NCI-H187 treated with DMSO at 0.1 percent for 48 hours (cell line): ENCODE measurements at regions not wholly inside any gene's neighbourhood (a gene's known extent, or its start where the extent isn't known, plus 50 kb on each side); places are given as distances from the start of the nearest gene placed in this dataset.

Experiments used
- DNase-seq: peaks from one replicate; lab custom pipeline; 2025; lab: John Stamatoyannopoulos, UW

GRCh38 chr5:61823781-61824180 is 482.2 kb upstream of the KIF2A start:
- DNase-seq: no peak

GRCh38 chr5:61824396-61824795 is 481.6 kb upstream of the KIF2A start:
- DNase-seq: no peak

GRCh38 chr5:61827445-61827975 is 478.5 kb upstream of the KIF2A start:
- DNase-seq: no peak

- DNase-seq: no peak
Measured at GRCh38 chr5:61828856-61829255, 477.1 kb upstream of the KIF2A start.

GRCh38 chr5:61831736-61832135 is 474.3 kb upstream of the KIF2A start:
- no peak for DNase-seq

- no peak for DNase-seq
Measured at GRCh38 chr5:61837788-61838187, 468.2 kb upstream of the KIF2A start.

- no peak for DNase-seq
Measured at GRCh38 chr5:61840361-61840760, 465.6 kb upstream of the KIF2A start.

GRCh38 chr5:61842840-61843239 is 463.2 kb upstream of the KIF2A start:
- no peak for DNase-seq

GRCh38 chr5:61850696-61851095 is 455.3 kb upstream of the KIF2A start:
- DNase-seq: no peak

- DNase-seq: no peak
Measured at GRCh38 chr5:61854531-61854930, 451.5 kb upstream of the KIF2A start.

- DNase-seq: no peak
Measured at GRCh38 chr5:61860978-61861377, 445.0 kb upstream of the KIF2A start.

GRCh38 chr5:61866930-61867329 is 439.1 kb upstream of the KIF2A start:
- no peak for DNase-seq

- no peak for DNase-seq
Measured at GRCh38 chr5:61869333-61869732, 436.7 kb upstream of the KIF2A start.

- no peak for DNase-seq
Measured at GRCh38 chr5:61878471-61878870, 427.5 kb upstream of the KIF2A start.

GRCh38 chr5:61881821-61882487 is 424.1 kb upstream of the KIF2A start:
- DNase-seq: no peak

GRCh38 chr5:61882901-61883500 is 423.0 kb upstream of the KIF2A start:
- DNase-seq: no peak

GRCh38 chr5:61884252-61884855 is 421.7 kb upstream of the KIF2A start:
- DNase-seq: no peak

- no peak for DNase-seq
Measured at GRCh38 chr5:61886214-61886613, 419.8 kb upstream of the KIF2A start.

GRCh38 chr5:61887271-61887670 is 418.7 kb upstream of the KIF2A start:
- no peak for DNase-seq

- no peak for DNase-seq
Measured at GRCh38 chr5:61894046-61894445, 412.0 kb upstream of the KIF2A start.

- no peak for DNase-seq
Measured at GRCh38 chr5:61896811-61897210, 409.2 kb upstream of the KIF2A start.

GRCh38 chr5:61897251-61897650 is 408.8 kb upstream of the KIF2A start:
- no peak for DNase-seq

GRCh38 chr5:61901997-61902396 is 404.0 kb upstream of the KIF2A start:
- no peak for DNase-seq
